ENCODE measurements at regions not wholly inside any gene's neighbourhood (a gene's known extent, or its start where the extent isn't known, plus 50 kb on each side); places are given as distances from the start of the nearest gene placed in this dataset.
"Not testable (repeated sequence)": the region's sequence is repeated elsewhere in the genome, so short reads cannot be mapped to it uniquely, and the experiment has no call there.

- not testable (repeated sequence) for DNase-seq
These were observed 177.6 kb upstream of the PLGLB1 start for GRCh38 chr2:87199228-87199627.

GRCh38 chr2:87204569-87205147, 183.0 kb upstream of the PLGLB1 start:
- not testable (repeated sequence) for DNase-seq

DNA sequence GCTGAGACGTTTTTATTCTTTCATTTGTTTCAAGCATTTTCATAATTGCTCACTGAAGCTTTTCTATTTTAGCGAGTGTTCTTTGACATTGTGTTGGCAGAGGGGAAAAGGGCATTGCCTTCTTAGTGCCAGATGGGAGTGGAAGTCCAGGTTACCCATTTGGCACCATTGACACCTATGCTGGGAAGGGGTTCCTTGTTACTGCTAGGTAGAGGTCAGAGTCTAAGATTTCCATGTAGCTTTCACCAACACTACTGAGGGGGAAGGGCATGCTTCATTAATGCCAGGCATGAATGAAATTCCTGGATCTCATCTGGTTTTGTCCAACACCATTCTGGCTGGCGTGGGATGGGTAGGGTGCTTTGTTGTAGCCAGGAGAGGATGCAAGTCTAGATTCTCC, 191.3 kb upstream of the PLGLB1 start:
- not testable (repeated sequence) for DNase-seq

DNA sequence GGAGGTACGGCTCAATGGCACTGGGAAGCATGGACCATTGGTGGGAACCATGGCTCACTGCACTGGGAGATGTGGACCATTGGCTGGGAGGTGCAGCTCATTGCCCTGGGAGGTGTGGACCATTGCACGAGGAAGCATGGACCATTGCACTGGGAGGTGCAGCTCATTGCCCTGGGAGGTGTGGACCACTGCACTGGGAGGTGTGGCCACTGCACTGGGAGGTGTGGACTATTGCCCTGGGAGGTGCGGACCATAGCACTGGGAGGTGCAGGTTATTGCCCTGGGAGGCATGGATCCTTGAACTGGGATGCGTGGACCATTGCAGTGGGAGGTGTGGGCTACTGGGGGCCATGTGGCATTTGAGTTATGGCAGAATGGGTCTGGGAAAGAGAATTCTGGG, 195.4 kb upstream of the PLGLB1 start:
- DNase-seq, result not testable (repeated sequence)

DNA sequence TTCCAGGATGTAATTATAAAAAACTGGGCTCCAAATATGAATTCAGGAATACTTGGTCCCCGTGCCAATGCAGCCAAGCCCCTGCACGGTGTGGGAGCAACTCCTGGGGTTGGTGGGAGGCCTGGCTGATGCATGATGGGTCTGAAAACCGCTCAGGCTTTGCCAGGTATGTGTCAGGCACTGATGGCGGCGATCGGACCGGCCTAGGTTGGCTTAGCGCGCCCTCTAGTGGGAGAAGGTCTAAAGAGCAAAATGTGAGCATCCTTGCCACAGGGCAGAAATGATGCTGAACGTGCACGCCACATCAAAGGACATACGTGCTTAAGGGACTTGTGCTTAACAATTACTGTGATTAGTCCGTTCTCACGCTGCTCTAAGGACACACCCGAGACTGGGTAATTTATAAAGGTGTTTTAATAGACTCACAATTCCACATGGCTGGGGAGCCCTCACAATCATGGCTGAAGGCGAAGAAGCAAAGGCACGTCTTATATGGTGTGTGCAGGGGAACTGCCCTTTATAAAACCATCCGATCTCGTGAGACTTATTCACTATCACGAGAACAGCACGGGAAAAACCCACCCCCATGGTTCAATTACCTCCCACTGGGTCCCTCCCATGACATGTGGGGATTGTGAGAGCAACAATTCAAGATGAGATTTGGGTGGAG, 196.2 kb upstream of the PLGLB1 start:
- DNase-seq, result peak in 1 of 2 donors; percentile 54

GRCh38 chr2:87220651-87221050, 199.0 kb upstream of the PLGLB1 start:
- not testable (repeated sequence) for DNase-seq

DNA sequence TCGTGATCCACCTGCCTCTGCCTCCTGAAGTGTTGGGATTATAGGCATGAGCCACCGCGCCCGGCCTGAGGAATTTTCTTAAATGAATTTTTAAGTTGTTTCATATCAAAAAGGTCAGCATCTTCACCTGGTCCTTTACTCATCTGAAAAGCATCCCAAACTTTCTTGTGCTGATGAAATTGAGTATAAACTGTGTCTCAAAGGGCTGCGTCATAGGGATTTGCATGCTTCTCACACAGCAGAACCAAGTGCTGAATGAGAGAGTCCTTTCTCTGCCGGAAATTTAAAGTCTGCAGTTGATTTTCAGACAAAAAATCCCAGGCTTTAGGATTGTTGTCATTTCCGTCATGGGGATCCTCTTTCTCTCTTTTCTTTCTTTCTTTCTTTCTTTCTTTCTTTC, 200.5 kb upstream of the PLGLB1 start:
- DNase-seq, result not testable (repeated sequence)

- not testable (repeated sequence) for DNase-seq
These were observed 202.2 kb upstream of the PLGLB1 start for GRCh38 chr2:87223873-87224272.

GRCh38 chr2:87229091-87229689, 207.5 kb upstream of the PLGLB1 start:
- DNase-seq, result not testable (repeated sequence)

DNA sequence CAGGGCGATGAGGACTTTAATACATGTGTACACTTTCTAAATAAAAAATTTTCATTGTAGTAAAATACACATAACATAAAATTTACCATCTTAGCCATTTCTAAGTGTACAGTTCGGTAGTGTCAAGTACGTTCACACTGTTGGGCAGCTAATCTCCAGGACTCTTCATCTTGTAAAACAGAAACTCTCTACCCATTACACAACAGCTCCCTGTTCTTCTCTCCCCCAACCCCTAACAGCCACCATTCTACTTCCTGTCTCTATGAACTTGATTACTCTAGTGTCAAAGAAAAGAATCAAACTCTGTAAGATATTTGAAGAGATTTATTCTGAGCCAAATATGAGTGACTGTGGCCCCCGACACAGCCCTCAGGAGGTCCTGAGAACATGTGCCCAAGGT, 208.3 kb upstream of the PLGLB1 start:
- DNase-seq, result not testable (repeated sequence)

DNA sequence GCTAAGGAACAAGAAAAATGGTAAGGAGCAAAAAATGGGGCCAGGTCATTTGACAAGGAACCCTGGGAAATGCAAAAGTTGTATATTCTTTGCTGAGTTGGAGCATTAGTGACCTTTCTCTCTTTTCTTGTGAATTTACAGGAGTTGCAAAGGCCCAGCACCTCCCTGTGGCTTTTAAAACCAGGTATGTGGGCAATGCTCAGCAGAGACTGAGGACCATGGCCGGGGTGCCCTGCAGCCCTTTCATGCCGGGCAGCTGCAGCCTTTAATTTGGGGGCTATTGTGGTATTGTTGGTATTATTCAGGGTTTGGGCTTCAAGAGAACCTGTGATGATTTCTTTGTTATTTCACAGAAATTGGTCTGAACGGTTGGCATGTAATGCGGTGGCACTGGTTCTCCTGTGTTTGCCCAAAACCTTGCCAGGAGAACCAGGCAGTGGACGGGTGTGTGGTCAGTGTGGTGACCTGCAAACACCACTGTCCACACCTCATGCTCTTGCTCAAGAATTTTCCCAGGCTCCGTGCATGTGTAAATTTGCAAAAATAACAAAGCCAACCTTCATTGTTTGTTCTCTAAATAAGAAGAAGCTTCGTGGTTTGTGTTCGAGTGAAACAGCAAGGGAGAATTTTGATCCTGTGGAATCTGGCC, 213.8 kb upstream of the PLGLB1 start:
- DNase-seq, result not testable (repeated sequence)

DNA sequence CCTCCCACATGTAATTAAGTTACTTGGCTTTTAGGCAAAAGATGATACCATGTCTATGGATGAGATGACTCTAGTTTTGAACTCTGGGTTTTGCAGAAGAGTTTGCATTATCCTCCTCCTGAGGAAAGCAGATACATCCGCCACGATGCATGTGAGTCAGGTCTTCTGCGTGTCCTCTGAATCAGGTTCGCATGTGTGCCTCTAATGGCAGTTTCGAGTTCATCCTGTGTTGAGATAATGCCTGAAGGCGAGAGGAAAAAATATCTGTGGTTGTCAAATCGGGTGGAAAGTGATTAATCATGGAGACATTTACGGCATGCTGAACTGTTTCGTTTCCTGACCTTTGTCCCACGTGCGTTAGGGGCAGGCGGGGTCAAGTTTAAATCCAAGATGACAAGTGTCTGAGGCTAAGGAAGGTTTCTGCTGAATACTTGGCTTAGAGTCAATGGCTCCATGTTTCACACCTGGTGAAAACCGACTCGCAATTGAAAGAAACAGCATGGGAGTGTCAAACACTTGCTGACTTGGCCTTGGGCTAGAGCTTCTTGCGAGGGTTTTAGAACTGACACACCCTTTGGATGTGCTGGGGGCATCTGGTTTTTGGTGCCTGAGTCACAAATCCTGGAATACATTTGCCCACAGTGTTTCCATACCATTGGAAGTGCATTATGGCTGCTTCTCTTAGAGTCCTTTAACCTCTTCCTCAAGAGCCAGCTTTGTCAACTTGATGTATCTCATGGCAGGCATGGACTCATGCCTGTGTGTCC, 216.1 kb upstream of the PLGLB1 start:
- not testable (repeated sequence) for DNase-seq

GRCh38 chr2:87239558-87240215, 218.0 kb upstream of the PLGLB1 start:
- DNase-seq, result not testable (repeated sequence)

DNA sequence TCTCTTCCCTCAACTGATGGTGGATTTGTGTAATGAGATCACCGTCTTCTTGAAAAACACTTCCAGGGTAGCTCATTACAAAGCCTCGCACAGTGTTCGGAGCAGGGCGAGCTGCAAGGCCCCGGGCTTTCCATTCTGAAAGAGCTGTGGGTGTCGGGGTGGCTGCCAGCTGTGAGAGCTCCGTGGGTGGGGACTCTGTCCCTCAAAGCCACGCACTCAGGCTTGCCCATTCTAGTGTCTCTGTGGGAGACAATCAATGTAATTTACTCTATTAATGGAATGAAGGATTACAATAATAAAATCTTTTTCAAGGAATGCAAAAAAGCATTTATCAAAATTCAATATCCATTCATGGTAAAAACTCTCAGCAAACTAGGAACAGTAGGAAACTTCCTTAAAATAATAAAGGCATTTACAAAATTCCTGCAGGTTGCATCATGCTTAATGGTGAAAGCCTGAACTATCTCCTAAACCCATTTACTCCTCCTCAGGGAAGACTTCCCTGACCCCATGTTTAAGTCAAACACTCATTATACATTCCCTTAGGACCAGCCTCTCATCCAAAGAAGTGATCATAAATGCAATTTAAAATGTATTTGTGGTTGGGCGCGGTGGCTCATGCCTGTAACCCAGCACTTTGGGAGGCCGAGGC, 224.5 kb upstream of the PLGLB1 start:
- not testable (repeated sequence) for DNase-seq

DNA sequence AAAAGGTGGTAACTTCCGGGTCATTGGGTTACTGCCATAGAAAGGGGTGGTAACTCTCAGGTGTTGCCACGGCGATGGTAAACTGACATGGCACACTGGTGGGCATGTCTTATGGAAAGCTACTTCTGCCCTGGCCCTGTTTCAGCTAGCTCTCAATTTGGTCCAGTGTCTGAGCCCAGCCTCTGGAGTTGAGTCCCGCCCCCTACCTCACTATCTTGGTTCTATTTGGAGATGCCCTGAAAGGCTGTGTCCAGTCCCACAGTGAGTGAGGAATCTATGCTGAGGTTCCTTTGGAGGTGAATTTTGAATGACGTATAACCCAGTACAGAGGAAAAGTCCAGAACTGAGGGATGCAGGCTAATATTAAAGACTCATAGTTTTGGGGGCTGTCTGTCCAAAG, 230.4 kb upstream of the PLGLB1 start:
- not testable (repeated sequence) for DNase-seq

- DNase-seq, result not testable (repeated sequence)
These were observed 232.9 kb upstream of the PLGLB1 start for GRCh38 chr2:87254562-87254961.

DNA sequence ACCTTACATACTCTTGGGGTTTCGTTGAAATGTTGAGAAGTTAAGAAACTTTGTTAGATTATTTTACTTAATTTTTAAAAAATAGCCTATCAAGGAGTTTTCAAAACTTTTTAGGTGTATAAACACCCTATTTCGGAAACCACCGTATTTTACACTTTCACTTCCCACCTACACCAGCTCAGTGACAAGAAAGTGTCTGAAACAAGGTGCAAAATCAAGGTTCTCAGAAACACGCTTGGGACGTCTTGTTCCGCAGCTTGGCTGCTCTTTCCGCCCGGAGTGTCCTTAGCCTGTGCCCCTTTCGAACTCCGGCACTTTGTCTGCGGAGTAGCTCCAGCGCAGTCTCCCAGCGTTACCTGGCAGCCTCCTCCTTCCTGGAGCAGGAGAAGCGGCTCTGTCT, 233.8 kb upstream of the PLGLB1 start:
- DNase-seq, result not testable (repeated sequence)

DNA sequence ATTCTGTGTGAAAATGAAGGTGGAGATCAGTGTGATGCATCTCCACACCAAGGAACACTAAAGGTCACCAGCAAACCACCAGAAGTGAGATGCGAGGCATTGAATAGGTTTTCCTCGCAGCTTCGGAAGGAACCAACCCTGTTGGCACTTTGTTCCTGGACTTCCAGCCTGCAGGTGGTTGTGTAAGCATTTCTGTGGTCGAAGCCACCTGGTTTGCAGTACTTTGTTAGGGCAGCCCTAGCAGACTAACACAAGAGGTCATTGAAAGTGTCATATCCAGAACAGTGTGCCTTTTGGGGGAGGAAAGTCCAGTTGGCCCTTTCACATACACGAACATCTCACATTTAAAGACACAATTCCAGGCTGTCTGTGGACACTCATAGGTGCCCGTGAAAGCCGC, 237.2 kb upstream of the PLGLB1 start:
- not testable (repeated sequence) for DNase-seq

DNA sequence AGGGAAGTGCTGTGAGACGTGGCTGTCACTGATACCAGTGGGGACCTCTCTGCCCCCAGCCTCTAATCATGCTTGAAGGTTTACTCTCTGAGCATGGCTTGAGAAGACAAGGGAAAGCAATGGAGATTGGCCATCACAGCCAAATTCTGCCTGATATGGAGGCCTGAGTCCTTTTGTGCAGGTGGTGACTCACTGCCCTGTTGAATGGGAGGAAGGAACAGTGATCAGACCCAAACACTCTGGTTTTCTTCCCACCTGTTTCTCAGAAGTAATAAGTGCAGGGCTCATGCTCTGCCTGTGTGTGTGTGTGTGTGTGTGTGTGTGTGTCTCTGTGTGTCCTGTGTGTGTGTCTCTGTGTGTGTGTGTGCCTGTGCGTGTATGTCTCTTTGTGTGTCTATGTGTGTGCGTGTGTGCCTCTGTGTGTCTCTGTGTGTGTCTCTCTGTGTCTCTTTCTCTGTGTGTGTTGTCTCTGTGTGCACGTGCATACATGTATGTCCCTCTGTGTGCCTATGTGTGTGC, 240.6 kb upstream of the PLGLB1 start:
- DNase-seq, result not testable (repeated sequence)

GRCh38 chr2:87263868-87264518, 242.3 kb upstream of the PLGLB1 start:
- DNase-seq, result not testable (repeated sequence)

- DNase-seq, result not testable (repeated sequence)
These were observed 253.5 kb upstream of the PLGLB1 start for GRCh38 chr2:87275192-87275591.
